K562 (cell line): ENCODE measurements at regions not wholly inside any gene's neighbourhood (a gene's known extent, or its start where the extent isn't known, plus 50 kb on each side); places are given as distances from the start of the nearest gene placed in this dataset.

ENCODE experiments used
- CBX2 ChIP-seq: fragments of 200-600 bp; sonication (generic); IDR thresholded peaks from one replicate; pipeline ENCODE4 v1.6.1; 2012; ENCODE audit warnings: mild to moderate bottlenecking, low read length, inconsistent platforms; ENCODE audit not compliant: insufficient read depth, poor library complexity, severe bottlenecking
- EP300 ChIP-seq: IDR thresholded peaks from 2 replicates; pipeline ENCODE4 v1.6.1; 2012; ENCODE audit warnings: low read length, improper control_type of control experiment
- HIVEP1 ChIP-seq: fragments of 250-450 bp; sonication (Bioruptor Pico); IDR thresholded peaks from 2 replicates; pipeline ENCODE4 v1.4.0; 2020; ENCODE audit warnings: mild to moderate bottlenecking
- NR3C1 ChIP-seq: sonication (generic); formaldehyde crosslinking; IDR thresholded peaks from 2 replicates; pipeline ENCODE4 v1.8.1; 2022; ENCODE audit warnings: missing genetic modification reagents
- SMAD2 ChIP-seq: fragments of 150-350 bp; IDR thresholded peaks from 2 replicates; pipeline ENCODE4 v1.6.1; 2014; ENCODE audit warnings: low read depth, mild to moderate bottlenecking, low read length
- TAF1 ChIP-seq: IDR thresholded peaks from 2 replicates; pipeline ENCODE4 v1.6.1; 2011; ENCODE audit warnings: mild to moderate bottlenecking, low read length, moderate library complexity; ENCODE audit not compliant: insufficient read depth, control insufficient read depth, severe bottlenecking; ENCODE audit errors: extremely low read depth
- ZBTB8A ChIP-seq: fragments of 450-650 bp; IDR thresholded peaks from 2 replicates; pipeline ENCODE4 v1.6.1; 2018; ENCODE audit warnings: mild to moderate bottlenecking, moderate library complexity; ENCODE audit not compliant: partially characterized antibody
- ZNF12 ChIP-seq: sonication (generic); formaldehyde crosslinking; IDR thresholded peaks from 2 replicates; pipeline ENCODE4 v1.4.0; 2020; ENCODE audit warnings: mild to moderate bottlenecking, missing genetic modification reagents
- ZNF778 ChIP-seq: fragments of 450-650 bp; formaldehyde crosslinking; IDR thresholded peaks from 2 replicates; pipeline ENCODE4 v1.4.0; 2020; ENCODE audit warnings: mild to moderate bottlenecking, moderate library complexity
- TF ChIP-seq, protein P1 (sequence below), 3 experiments: IDR thresholded peaks in 2 of 3; conservative IDR thresholded peaks in 1 of 3; 2 replicates each; pipeline ENCODE4 v1.5.1; 2011 to 2012; ENCODE audit warnings: low read length in 3 of 3, mild to moderate bottlenecking in 3 of 3, control low read depth in 2 of 3, improper control_type of control experiment in 1 of 3, inconsistent platforms in 1 of 3, low read depth in 1 of 3, mixed read lengths in 1 of 3, moderate library complexity in 1 of 3; ENCODE audit not compliant: insufficient read depth in 2 of 3
- TF ChIP-seq, protein P2 (sequence below): fragments of 250-450 bp; sonication (Bioruptor Pico); IDR thresholded peaks from 2 replicates; pipeline ENCODE4 v1.8.0; 2021; ENCODE audit warnings: mild to moderate bottlenecking, moderate library complexity

DNA sequence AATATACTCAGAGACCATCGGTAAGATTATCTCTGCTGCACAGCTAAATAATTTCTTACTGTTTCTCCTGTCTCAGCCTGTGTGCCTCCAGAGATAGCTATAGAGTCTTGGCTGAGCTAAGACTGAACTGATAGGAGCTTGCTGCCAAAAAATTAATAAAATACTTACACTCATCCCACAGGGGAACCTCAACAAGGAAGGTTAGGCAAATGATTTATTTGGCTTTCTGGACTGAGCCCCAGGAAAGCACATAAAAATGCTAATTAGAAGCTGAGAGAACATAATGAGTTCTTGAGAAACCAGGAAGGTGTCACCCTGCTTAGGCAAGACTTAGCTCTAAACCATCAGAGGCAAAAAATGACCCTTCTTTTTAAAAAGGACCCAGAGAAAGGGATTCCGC lies 534.5 kb downstream of the TNS3 start:
- TF ChIP-seq, protein P1, sequence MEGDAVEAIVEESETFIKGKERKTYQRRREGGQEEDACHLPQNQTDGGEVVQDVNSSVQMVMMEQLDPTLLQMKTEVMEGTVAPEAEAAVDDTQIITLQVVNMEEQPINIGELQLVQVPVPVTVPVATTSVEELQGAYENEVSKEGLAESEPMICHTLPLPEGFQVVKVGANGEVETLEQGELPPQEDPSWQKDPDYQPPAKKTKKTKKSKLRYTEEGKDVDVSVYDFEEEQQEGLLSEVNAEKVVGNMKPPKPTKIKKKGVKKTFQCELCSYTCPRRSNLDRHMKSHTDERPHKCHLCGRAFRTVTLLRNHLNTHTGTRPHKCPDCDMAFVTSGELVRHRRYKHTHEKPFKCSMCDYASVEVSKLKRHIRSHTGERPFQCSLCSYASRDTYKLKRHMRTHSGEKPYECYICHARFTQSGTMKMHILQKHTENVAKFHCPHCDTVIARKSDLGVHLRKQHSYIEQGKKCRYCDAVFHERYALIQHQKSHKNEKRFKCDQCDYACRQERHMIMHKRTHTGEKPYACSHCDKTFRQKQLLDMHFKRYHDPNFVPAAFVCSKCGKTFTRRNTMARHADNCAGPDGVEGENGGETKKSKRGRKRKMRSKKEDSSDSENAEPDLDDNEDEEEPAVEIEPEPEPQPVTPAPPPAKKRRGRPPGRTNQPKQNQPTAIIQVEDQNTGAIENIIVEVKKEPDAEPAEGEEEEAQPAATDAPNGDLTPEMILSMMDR (IDR thresholded peaks at IDR 0.05 in 2 of 3, conservative IDR thresholded peaks at IDR 0.05 in 1 of 3; ENCODE audit: insufficient read depth in 2 of 3, low read depth in 1 of 3, low read length in 3 of 3), result no peak
- TF ChIP-seq CBX2 (no peak), EP300 (no peak), SMAD2 (no peak), ZBTB8A (no peak), HIVEP1 (CRISPR knock-in tag) (no peak), ZNF12 (CRISPR knock-in tag) (no peak), ZNF778 (CRISPR knock-in tag) (no peak), NR3C1 (CRISPR knock-in tag) (no peak), TAF1 (no peak)
- TF ChIP-seq, protein P2, sequence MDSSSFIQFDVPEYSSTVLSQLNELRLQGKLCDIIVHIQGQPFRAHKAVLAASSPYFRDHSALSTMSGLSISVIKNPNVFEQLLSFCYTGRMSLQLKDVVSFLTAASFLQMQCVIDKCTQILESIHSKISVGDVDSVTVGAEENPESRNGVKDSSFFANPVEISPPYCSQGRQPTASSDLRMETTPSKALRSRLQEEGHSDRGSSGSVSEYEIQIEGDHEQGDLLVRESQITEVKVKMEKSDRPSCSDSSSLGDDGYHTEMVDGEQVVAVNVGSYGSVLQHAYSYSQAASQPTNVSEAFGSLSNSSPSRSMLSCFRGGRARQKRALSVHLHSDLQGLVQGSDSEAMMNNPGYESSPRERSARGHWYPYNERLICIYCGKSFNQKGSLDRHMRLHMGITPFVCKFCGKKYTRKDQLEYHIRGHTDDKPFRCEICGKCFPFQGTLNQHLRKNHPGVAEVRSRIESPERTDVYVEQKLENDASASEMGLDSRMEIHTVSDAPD (CRISPR knock-in tag), result no peak
